Tibial artery (tissue), 4 donors: ENCODE measurements at regions not wholly inside any gene's neighbourhood (a gene's known extent, or its start where the extent isn't known, plus 50 kb on each side); places are given as distances from the start of the nearest gene placed in this dataset.

ENCODE experiments used
- DNase-seq, 2 donors: peaks; one replicate each; pipeline ENCODE4 v3.0.0-alpha.2; 2019
- H3K27ac ChIP-seq, 2 donors: fragments of 200-600 bp; sonication (generic) in 1 of 2; 1 replicate in 1 of 2; 2 replicates in 1 of 2; pipeline ENCODE4 v1.5.1; 2018 to 2019; ENCODE audit warnings: mild to moderate bottlenecking in 1 of 2
- H3K27me3 ChIP-seq, 2 donors: fragments of 200-600 bp; sonication (generic) in 1 of 2; one replicate each; pipeline versions ENCODE4 v1.5.1 to v1.6.0; 2016 to 2019
- H3K36me3 ChIP-seq, 3 donors: fragments of 200-600 bp; sonication (generic) in 2 of 3; one replicate each; pipeline ENCODE4 v1.5.1; 2016 to 2019; ENCODE audit warnings: mild to moderate bottlenecking in 2 of 3
- H3K4me1 ChIP-seq, 4 donors: fragments of 200-600 bp; sonication (generic) in 2 of 4; 1 replicate in 3 of 4; 2 replicates in 1 of 4; pipeline ENCODE4 v1.5.1; 2016 to 2019
- H3K4me3 ChIP-seq, 2 donors: fragments of 200-600 bp; sonication (generic) in 1 of 2; 1 replicate in 1 of 2; 2 replicates in 1 of 2; pipeline ENCODE4 v1.5.1; 2018 to 2019; ENCODE audit warnings: mild to moderate bottlenecking in 2 of 2
- H3K9me3 ChIP-seq, 3 donors: fragments of 200-600 bp; sonication (generic) in 1 of 3; one replicate each; pipeline ENCODE4 v1.5.1; 2016 to 2019
- CTCF ChIP-seq, 2 experiments: fragments of 200-600 bp in 1 of 2; fragments of 450-650 bp in 1 of 2; IDR thresholded peaks; one replicate each; pipeline ENCODE4 v1.5.1; 2017 to 2019; ENCODE audit warnings: antibody characterized with exemption in 2 of 2, mild to moderate bottlenecking in 1 of 2, moderate library complexity in 1 of 2
- intact Hi-C: fragments of 100-400 bp; cut with DNase I; formaldehyde crosslinking; loops from one replicate; pipeline ENCODE4 v1.15.0; 2023; ENCODE audit warnings: low total_unique reads

- TF ChIP-seq CTCF (IDR thresholded peaks at IDR 0.05) = no peak
- no peak overlapping the region for H3K4me3 ChIP-seq
- DNase-seq = no peak
- no peaks in the 10 kb centered on the region for H3K4me1 ChIP-seq
- no peaks in the 10 kb centered on the region for H3K27me3 ChIP-seq
- peaks cover 0 to 13% (median 11%) of the 10 kb centered on the region in 3 donors for H3K9me3 ChIP-seq
- no peak overlapping the region for H3K27ac ChIP-seq
- intact Hi-C loops = no loop called here
- no peaks in the 10 kb centered on the region for H3K36me3 ChIP-seq
Measured at GRCh38 chr3:190984502-190985244, 122.2 kb upstream of the GMNC start.

GRCh38 chr3:190983875-190984274 lies 121.4 kb upstream of the GMNC start:
- no peaks in the 10 kb centered on the region for H3K27me3 ChIP-seq
- no peak for TF ChIP-seq CTCF (IDR thresholded peaks at IDR 0.05)
- peaks cover 0 to 13% (median 11%) of the 10 kb centered on the region in 3 donors for H3K9me3 ChIP-seq
- no peaks in the 10 kb centered on the region for H3K36me3 ChIP-seq
- H3K4me1 ChIP-seq = no peaks in the 10 kb centered on the region
- H3K4me3 ChIP-seq = no peak overlapping the region
- intact Hi-C loops = no loop called here
- no peak for DNase-seq
- no peak overlapping the region for H3K27ac ChIP-seq

- Histone ChIP-seq H3K4me3 (no peak overlapping the region), H3K27me3 (no peaks in the 10 kb centered on the region)
- TF ChIP-seq CTCF (IDR thresholded peaks at IDR 0.05) = no peak
Measured at GRCh38 chr3:190973771-190974170, 111.3 kb upstream of the GMNC start.

GRCh38 chr3:190972840-190973270 lies 110.4 kb upstream of the GMNC start:
- Histone ChIP-seq H3K36me3 (no peaks in the 10 kb centered on the region), H3K27ac (no peak overlapping the region), H3K4me1 (no peaks in the 10 kb centered on the region), H3K9me3 (no peaks in the 10 kb centered on the region), H3K4me3 (no peak overlapping the region), H3K27me3 (no peaks in the 10 kb centered on the region)
- DNase-seq = no peak
- no peak for TF ChIP-seq CTCF (IDR thresholded peaks at IDR 0.05)
- intact Hi-C loops = no loop called here

More at GRCh38 chr3:190973771-190974170, 111.3 kb upstream of the GMNC start:
- Histone ChIP-seq H3K27ac (no peak overlapping the region), H3K9me3 (no peaks in the 10 kb centered on the region), H3K36me3 (no peaks in the 10 kb centered on the region), H3K4me1 (no peaks in the 10 kb centered on the region)
- intact Hi-C loops = no loop called here
- DNase-seq = no peak

- no peak for DNase-seq
- no peaks in the 10 kb centered on the region for H3K27me3 ChIP-seq
- no peak overlapping the region for H3K27ac ChIP-seq
- H3K9me3 ChIP-seq = no peaks in the 10 kb centered on the region
- H3K36me3 ChIP-seq = no peaks in the 10 kb centered on the region
- intact Hi-C loops = no loop called here
- no peak overlapping the region for H3K4me3 ChIP-seq
- TF ChIP-seq CTCF (IDR thresholded peaks at IDR 0.05) = no peak
- no peaks in the 10 kb centered on the region for H3K4me1 ChIP-seq
Measured at GRCh38 chr3:190972196-190972595, 109.7 kb upstream of the GMNC start.
